Mesenchymal stem cell (in vitro differentiated cells and primary cell): ENCODE measurements at regions not wholly inside any gene's neighbourhood (a gene's known extent, or its start where the extent isn't known, plus 50 kb on each side); places are given as distances from the start of the nearest gene placed in this dataset.

Experiments
- DNase-seq: peaks from one replicate; pipeline ENCODE4 v3.0.0-alpha.2; 2013
- H2AFZ ChIP-seq: one replicate; pipeline ENCODE4 v1.6.1; 2013; ENCODE audit warnings: low read depth, mild to moderate bottlenecking, control low read depth, inconsistent platforms, low read length, moderate library complexity
- H2AK5ac ChIP-seq: 2 replicates; pipeline ENCODE4 v1.6.1; 2013; ENCODE audit warnings: low read length, moderate library complexity, mild to moderate bottlenecking, inconsistent platforms; ENCODE audit not compliant: severe bottlenecking
- H2BK120ac ChIP-seq: one replicate; pipeline ENCODE4 v1.6.1; 2013; ENCODE audit warnings: low read depth, mild to moderate bottlenecking, inconsistent platforms, low read length, moderate library complexity
- H2BK12ac ChIP-seq, 2 experiments: one replicate each; pipeline ENCODE4 v1.6.1; 2013; ENCODE audit warnings: inconsistent platforms in 2 of 2, low read length in 2 of 2, mild to moderate bottlenecking in 2 of 2, moderate library complexity in 2 of 2, control low read depth in 1 of 2
- H2BK15ac ChIP-seq: one replicate; pipeline ENCODE4 v1.6.1; 2013; ENCODE audit warnings: mild to moderate bottlenecking, low read depth, inconsistent platforms; ENCODE audit not compliant: poor library complexity, severe bottlenecking
- H2BK5ac ChIP-seq: 2 replicates; pipeline ENCODE4 v1.6.1; 2013; ENCODE audit warnings: low read depth, mild to moderate bottlenecking, low read length, control low read depth, inconsistent platforms; ENCODE audit not compliant: poor library complexity, severe bottlenecking
- H3K14ac ChIP-seq, 2 experiments: one replicate each; pipeline ENCODE4 v1.6.1; 2013; ENCODE audit warnings: inconsistent platforms in 2 of 2, low read length in 2 of 2, control low read depth in 1 of 2, mild to moderate bottlenecking in 1 of 2, moderate library complexity in 1 of 2
- H3K18ac ChIP-seq, 2 experiments: one replicate each; pipeline ENCODE4 v1.6.1; 2013; ENCODE audit warnings: inconsistent platforms in 2 of 2, low read length in 2 of 2, control low read depth in 1 of 2, low read depth in 1 of 2, mild to moderate bottlenecking in 1 of 2
- H3K23ac ChIP-seq, 2 experiments: one replicate each; pipeline ENCODE4 v1.6.1; 2013; ENCODE audit warnings: inconsistent platforms in 2 of 2, low read length in 2 of 2, mild to moderate bottlenecking in 2 of 2, moderate library complexity in 2 of 2, control low read depth in 1 of 2
- H3K27ac ChIP-seq: 2 replicates; pipeline ENCODE4 v1.5.1; 2013; ENCODE audit warnings: mild to moderate bottlenecking, moderate library complexity, low read length, control low read depth, inconsistent platforms; ENCODE audit not compliant: poor library complexity, severe bottlenecking
- H3K27me3 ChIP-seq, 2 experiments: 2 replicates each; pipeline versions ENCODE4 v1.6.1 to v1.7.0; 2013; ENCODE audit warnings: low read length in 2 of 2, mild to moderate bottlenecking in 2 of 2, moderate library complexity in 2 of 2, control low read depth in 1 of 2, inconsistent platforms in 1 of 2; ENCODE audit not compliant: control insufficient read depth in 1 of 2, insufficient read depth in 1 of 2
- H3K36me3 ChIP-seq, 2 experiments: 2 replicates each; pipeline versions ENCODE4 v1.6.1 to v1.7.0; 2013; ENCODE audit warnings: low read length in 2 of 2, control low read depth in 1 of 2, inconsistent platforms in 1 of 2, low read depth in 1 of 2, mild to moderate bottlenecking in 1 of 2; ENCODE audit not compliant: insufficient read depth in 2 of 2, control insufficient read depth in 1 of 2
- H3K4ac ChIP-seq, 2 experiments: one replicate each; pipeline ENCODE4 v1.6.1; 2013; ENCODE audit warnings: inconsistent platforms in 2 of 2, low read length in 2 of 2, mild to moderate bottlenecking in 2 of 2, moderate library complexity in 2 of 2, control low read depth in 1 of 2, low read depth in 1 of 2
- H3K4me1 ChIP-seq: 2 replicates; pipeline ENCODE4 v1.6.1; 2013; ENCODE audit warnings: low read depth, low read length, control low read depth; ENCODE audit not compliant: control insufficient read depth, insufficient read depth
- H3K4me2 ChIP-seq: 2 replicates; pipeline ENCODE4 v1.6.1; 2013; ENCODE audit warnings: low read length, mild to moderate bottlenecking, inconsistent platforms; ENCODE audit not compliant: poor library complexity, severe bottlenecking
- H3K4me3 ChIP-seq, 2 experiments: 2 replicates each; pipeline versions ENCODE4 v1.5.1 to v1.7.0; 2013; ENCODE audit warnings: low read length in 2 of 2, mild to moderate bottlenecking in 2 of 2, control low read depth in 1 of 2, low read depth in 1 of 2; ENCODE audit not compliant: insufficient read depth in 1 of 2
- H3K79me1 ChIP-seq: replicated peaks from 2 replicates; pipeline ENCODE4 v1.6.1; 2013; ENCODE audit warnings: mild to moderate bottlenecking, control low read depth, low read length, inconsistent platforms; ENCODE audit not compliant: poor library complexity, severe bottlenecking
- H3K9ac ChIP-seq: 2 replicates; pipeline ENCODE4 v1.7.0; 2013; ENCODE audit warnings: mild to moderate bottlenecking, low read length, moderate library complexity
- H3K9me3 ChIP-seq: 2 replicates; pipeline ENCODE4 v1.7.0; 2013; ENCODE audit warnings: mild to moderate bottlenecking, low read length; ENCODE audit not compliant: control insufficient read depth
- H4K8ac ChIP-seq: one replicate; pipeline ENCODE4 v1.6.1; 2013; ENCODE audit warnings: inconsistent platforms, mild to moderate bottlenecking, low read length, moderate library complexity
- H4K91ac ChIP-seq: one replicate; pipeline ENCODE4 v1.6.1; 2013; ENCODE audit warnings: mild to moderate bottlenecking, low read length, inconsistent platforms
- WGBS: methylation state at CpG from one replicate; pipeline ENCODE4 v1.1.7; 2013; ENCODE audit warnings: mixed read lengths; 5-methylcytosine and 5-hydroxymethylcytosine counted together

GRCh38 chr4:104899863-104900262, 246.8 kb upstream of the TET2 start:
- WGBS = 86% methylated on average over 3 of the region's 4 CpGs
- no peak overlapping the region for H2BK12ac ChIP-seq
- no peak overlapping the region for H2BK5ac ChIP-seq
- H2AFZ ChIP-seq = no peak overlapping the region
- H3K18ac ChIP-seq = no peak overlapping the region
- no peaks in the 10 kb centered on the region for H3K4me1 ChIP-seq
- H3K27me3 ChIP-seq = no peaks in the 10 kb centered on the region
- H3K4me3 ChIP-seq = no peak overlapping the region
- H2BK120ac ChIP-seq = no peak overlapping the region
- no peak overlapping the region for H4K8ac ChIP-seq
- H4K91ac ChIP-seq = no peak overlapping the region
- no peaks in the 10 kb centered on the region for H3K9me3 ChIP-seq
- no peak overlapping the region for H3K27ac ChIP-seq
- no peak for DNase-seq
- no peak overlapping the region for H3K4ac ChIP-seq
- no peak overlapping the region for H3K23ac ChIP-seq
- no peak overlapping the region for H3K14ac ChIP-seq
- no peaks in the 10 kb centered on the region for H3K79me1 ChIP-seq
- H3K9ac ChIP-seq = no peak overlapping the region
- H2BK15ac ChIP-seq = no peak overlapping the region
- H2AK5ac ChIP-seq = no peak overlapping the region
- H3K36me3 ChIP-seq = no peaks in the 10 kb centered on the region
- no peak overlapping the region for H3K4me2 ChIP-seq

DNA sequence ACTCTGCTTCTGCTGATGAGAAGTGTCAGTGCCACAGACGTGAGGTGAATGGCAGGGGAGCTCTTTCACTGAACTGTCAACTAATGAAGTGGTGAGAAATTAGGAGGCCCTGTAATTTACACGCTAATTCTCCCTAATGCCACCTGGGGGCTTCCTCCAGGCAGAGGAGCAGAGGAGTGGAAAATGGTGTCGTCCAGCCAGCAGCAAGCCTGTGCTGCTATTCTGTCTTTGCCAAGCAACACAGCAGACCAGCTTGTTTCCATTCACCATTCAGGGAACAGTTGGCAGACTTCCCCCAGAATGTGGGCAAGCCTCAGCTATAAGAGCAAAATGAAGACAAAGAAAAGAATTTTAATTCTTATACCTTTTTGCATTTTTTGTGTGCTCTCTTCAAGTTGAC, 245.2 kb upstream of the TET2 start:
- Histone ChIP-seq H4K91ac (no peak overlapping the region), H3K27me3 (no peaks in the 10 kb centered on the region), H3K4me2 (no peak overlapping the region), H3K14ac (no peak overlapping the region), H2BK15ac (no peak overlapping the region), H3K27ac (no peak overlapping the region), H2AFZ (no peak overlapping the region), H3K36me3 (no peaks in the 10 kb centered on the region), H3K18ac (no peak overlapping the region), H3K4ac (no peak overlapping the region), H2AK5ac (no peak overlapping the region), H2BK12ac (no peak overlapping the region), H2BK5ac (no peak overlapping the region), H4K8ac (no peak overlapping the region), H3K79me1 (no peaks in the 10 kb centered on the region), H3K9me3 (no peaks in the 10 kb centered on the region), H3K4me3 (no peak overlapping the region), H3K9ac (no peak overlapping the region), H3K23ac (no peak overlapping the region), H3K4me1 (no peaks in the 10 kb centered on the region), H2BK120ac (no peak overlapping the region)
- no peak for DNase-seq
- 38% methylated on average over 3 of the region's 3 CpGs for WGBS

DNA sequence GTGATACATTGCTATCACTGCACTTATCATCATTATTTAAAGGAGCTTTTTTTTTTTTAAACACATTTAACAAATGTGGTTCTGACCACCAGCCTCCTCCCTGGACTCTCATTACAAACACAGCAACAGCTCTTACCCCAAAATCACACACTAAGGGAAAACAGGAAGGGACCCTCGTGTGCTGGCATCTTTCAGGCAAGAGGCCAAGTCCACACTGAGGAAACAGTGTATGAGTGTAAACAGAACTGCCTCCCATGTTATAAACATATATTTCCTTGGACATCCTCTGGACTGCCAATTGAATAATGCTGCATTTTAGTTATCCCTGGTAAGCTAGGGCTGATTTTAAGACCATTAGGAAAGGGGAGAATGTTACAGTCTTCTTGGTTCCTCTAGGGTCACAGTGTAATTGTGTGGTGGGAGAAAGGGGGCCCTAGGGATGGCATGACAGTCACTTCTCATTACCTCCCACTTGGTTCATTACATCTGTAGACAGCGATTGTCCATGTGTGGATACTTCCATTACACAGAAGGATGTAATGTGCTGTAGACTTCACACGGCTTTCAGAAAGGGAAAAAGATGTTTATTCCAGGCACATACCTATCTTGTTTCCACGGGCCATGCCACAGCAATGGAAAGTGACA, 244.6 kb upstream of the TET2 start:
- no peaks in the 10 kb centered on the region for H3K79me1 ChIP-seq
- H2BK15ac ChIP-seq = no peak overlapping the region
- H3K23ac ChIP-seq = no peak overlapping the region
- H2AFZ ChIP-seq = no peak overlapping the region
- H3K4ac ChIP-seq = no peak overlapping the region
- H3K4me1 ChIP-seq = no peaks in the 10 kb centered on the region
- H3K14ac ChIP-seq = peak overlapping the region in 1 of 2 experiments; percentile 55
- H3K4me2 ChIP-seq = no peak overlapping the region
- no peak overlapping the region for H2BK12ac ChIP-seq
- H4K8ac ChIP-seq = no peak overlapping the region
- no peaks in the 10 kb centered on the region for H3K27me3 ChIP-seq
- no peak overlapping the region for H2AK5ac ChIP-seq
- no peaks in the 10 kb centered on the region for H3K36me3 ChIP-seq
- H3K27ac ChIP-seq = no peak overlapping the region
- no peak overlapping the region for H4K91ac ChIP-seq
- 61% methylated on average over 3 of the region's 4 CpGs for WGBS
- no peak overlapping the region for H3K18ac ChIP-seq
- DNase-seq = no peak
- H3K9me3 ChIP-seq = no peaks in the 10 kb centered on the region
- no peak overlapping the region for H2BK120ac ChIP-seq
- H2BK5ac ChIP-seq = no peak overlapping the region
- H3K9ac ChIP-seq = no peak overlapping the region
- no peak overlapping the region for H3K4me3 ChIP-seq

- Histone ChIP-seq H2BK120ac (no peak overlapping the region), H3K4me1 (no peaks in the 10 kb centered on the region), H3K9me3 (no peaks in the 10 kb centered on the region), H2BK15ac (no peak overlapping the region), H3K4ac (no peak overlapping the region), H2AFZ (no peak overlapping the region), H3K27ac (no peak overlapping the region), H3K23ac (no peak overlapping the region), H3K18ac (no peak overlapping the region), H3K27me3 (no peaks in the 10 kb centered on the region), H3K9ac (no peak overlapping the region), H3K36me3 (no peaks in the 10 kb centered on the region), H4K91ac (no peak overlapping the region), H3K79me1 (no peaks in the 10 kb centered on the region), H3K4me2 (no peak overlapping the region), H2BK12ac (no peak overlapping the region), H3K4me3 (no peak overlapping the region), H4K8ac (no peak overlapping the region), H2AK5ac (no peak overlapping the region), H3K14ac (no peak overlapping the region), H2BK5ac (no peak overlapping the region)
- no peak for DNase-seq
- no CpG with 5 or more reads among the region's 2 CpGs for WGBS
Measured at GRCh38 chr4:104905065-104905464, 241.6 kb upstream of the TET2 start.
